IMR-90 (cell line): ENCODE measurements at regions not wholly inside any gene's neighbourhood (a gene's known extent, or its start where the extent isn't known, plus 50 kb on each side); places are given as distances from the start of the nearest gene placed in this dataset.

Source experiments
- BHLHE40 ChIP-seq: fragments of 150-350 bp; IDR thresholded peaks from 2 replicates; pipeline ENCODE4 v1.6.1; 2016; ENCODE audit warnings: mild to moderate bottlenecking, low read depth, low read length
- CTCF ChIP-seq: conservative IDR thresholded peaks from 2 replicates; pipeline ENCODE4 v1.5.1; 2012; ENCODE audit warnings: mild to moderate bottlenecking, low read depth, low read length, improper control_type of control experiment
- ELK1 ChIP-seq: fragments of 150-350 bp; IDR thresholded peaks from 2 replicates; pipeline ENCODE4 v1.6.1; 2016; ENCODE audit warnings: low read depth, mild to moderate bottlenecking, low read length, moderate library complexity, borderline replicate concordance
- FOS ChIP-seq: fragments of 150-350 bp; IDR thresholded peaks from 2 replicates; pipeline ENCODE4 v1.6.1; 2016; ENCODE audit warnings: low read depth, low read length
- MAFK ChIP-seq: IDR thresholded peaks from 2 replicates; pipeline ENCODE4 v1.6.1; 2012; ENCODE audit warnings: low read depth, low read length, improper control_type of control experiment
- MAZ ChIP-seq: IDR thresholded peaks from 2 replicates; pipeline ENCODE4 v1.6.1; 2012; ENCODE audit warnings: low read depth, mild to moderate bottlenecking, low read length, improper control_type of control experiment, moderate library complexity, borderline replicate concordance
- NFE2L2 ChIP-seq: fragments of 150-350 bp; IDR thresholded peaks from 2 replicates; pipeline ENCODE4 v1.6.1; 2016; ENCODE audit warnings: low read depth, mild to moderate bottlenecking, low read length
- POLR2A ChIP-seq: IDR thresholded peaks from 2 replicates; pipeline ENCODE4 v1.6.1; 2012; ENCODE audit warnings: mild to moderate bottlenecking, low read depth, low read length
- RAD21 ChIP-seq: IDR thresholded peaks from 2 replicates; pipeline ENCODE4 v1.6.1; 2012; ENCODE audit warnings: low read length, improper control_type of control experiment
- RCOR1 ChIP-seq: IDR thresholded peaks from 2 replicates; pipeline ENCODE4 v1.6.1; 2012; ENCODE audit warnings: mild to moderate bottlenecking, low read length, improper control_type of control experiment; ENCODE audit not compliant: insufficient replicate concordance
- RFX5 ChIP-seq: IDR thresholded peaks from 2 replicates; pipeline ENCODE4 v1.8.0; 2012; ENCODE audit warnings: low read depth, mild to moderate bottlenecking, low read length, moderate library complexity
- SMC3 ChIP-seq: fragments of 150-350 bp; IDR thresholded peaks from 2 replicates; pipeline ENCODE4 v1.6.1; 2016; ENCODE audit warnings: low read depth, mild to moderate bottlenecking, antibody characterized with exemption, low read length, moderate library complexity

- no peak for TF ChIP-seq CTCF
- no peak for TF ChIP-seq BHLHE40
- TF ChIP-seq SMC3, result no peak
- TF ChIP-seq RFX5, result no peak
- TF ChIP-seq MAFK, result no peak
- no peak for TF ChIP-seq POLR2A
- no peak for TF ChIP-seq MAZ
- TF ChIP-seq FOS, result no peak
- TF ChIP-seq RAD21, result no peak
- no peak for TF ChIP-seq NFE2L2
- no peak for TF ChIP-seq ELK1
- no peak for TF ChIP-seq RCOR1
Measured at GRCh38 chr18:78664048-78664447, 315.6 kb upstream of the SALL3 start.
